NCI-H146 treated with DMSO at 0.1 percent for 48 hours (cell line): ENCODE measurements at regions not wholly inside any gene's neighbourhood (a gene's known extent, or its start where the extent isn't known, plus 50 kb on each side); places are given as distances from the start of the nearest gene placed in this dataset.
A peak's percentile ranks its signal among the peaks of the same experiment; 100 is the strongest.

Experiments
- DNase-seq: peaks from one replicate; lab custom pipeline; 2025; ENCODE audit not compliant: unreplicated experiment; lab: John Stamatoyannopoulos, UW

GRCh38 chr13:84912720-84913119 is 886.5 kb downstream of the SLITRK6 start:
- no peak for DNase-seq

GRCh38 chr13:84910423-84910822 is 888.8 kb downstream of the SLITRK6 start:
- no peak for DNase-seq

- no peak for DNase-seq
These were observed 895.8 kb downstream of the SLITRK6 start for GRCh38 chr13:84903391-84903790.

GRCh38 chr13:84902243-84902642 is 897.0 kb downstream of the SLITRK6 start:
- no peak for DNase-seq

DNA sequence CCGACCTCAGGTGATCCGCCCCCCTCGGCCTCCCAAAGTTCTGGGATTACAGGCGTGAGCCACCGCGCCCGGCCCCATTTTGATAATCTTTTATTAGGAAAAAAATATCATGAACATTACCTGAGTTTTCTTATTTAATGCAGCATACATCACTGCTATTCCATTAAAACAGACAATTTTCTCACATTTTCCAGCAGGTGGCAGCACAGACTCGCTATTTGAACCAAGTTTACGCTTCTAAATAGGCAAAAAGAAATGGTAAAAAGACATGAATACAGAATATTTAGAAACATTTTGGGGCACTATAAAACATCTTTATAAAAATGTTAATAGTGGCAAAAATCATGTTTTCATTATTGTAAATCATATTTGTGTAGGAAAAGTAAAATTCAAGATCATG is 903.1 kb downstream of the SLITRK6 start:
- DNase-seq, result peak; percentile 32

DNA sequence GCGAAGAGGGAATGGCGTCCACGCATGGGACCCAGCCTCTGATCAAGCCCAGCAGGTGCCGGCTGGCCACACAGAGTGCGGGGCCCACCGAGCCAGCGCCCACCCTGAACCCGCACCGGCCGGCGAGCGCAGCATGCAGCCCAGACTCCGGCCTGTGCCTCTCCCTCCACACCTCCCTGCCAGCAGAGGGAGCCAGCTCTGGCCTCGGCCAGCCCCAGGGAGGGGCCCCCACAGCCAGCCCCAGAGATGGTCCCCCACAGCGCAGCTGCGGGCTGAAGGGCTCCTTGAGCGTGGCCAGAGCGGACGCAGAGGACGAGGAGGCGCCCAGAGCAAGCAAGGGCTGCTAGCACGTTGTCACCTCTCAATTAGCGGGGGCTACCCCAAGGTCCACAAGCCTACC is 904.5 kb downstream of the SLITRK6 start:
- no peak for DNase-seq

DNA sequence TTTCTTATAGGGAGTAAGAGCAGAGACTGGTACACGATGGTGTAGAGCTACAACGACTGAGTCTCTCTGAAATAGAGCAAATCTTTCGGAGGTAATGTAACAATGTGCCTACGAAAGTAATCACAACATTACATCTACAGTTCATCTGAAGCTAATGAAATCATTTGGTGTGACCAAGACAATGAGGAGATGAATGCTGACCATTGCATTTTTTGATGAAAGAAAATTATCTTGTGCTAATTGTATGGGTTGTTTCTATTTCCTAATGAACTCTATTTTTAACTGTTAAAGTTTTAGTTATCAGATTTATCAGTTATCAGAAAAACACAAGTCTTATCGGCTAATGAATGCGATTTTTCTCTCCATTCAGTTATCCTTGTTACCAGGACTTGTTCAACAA is 913.4 kb downstream of the SLITRK6 start:
- no peak for DNase-seq

- no peak for DNase-seq
These were observed 925.3 kb downstream of the SLITRK6 start for GRCh38 chr13:84873951-84874350.

- no peak for DNase-seq
These were observed 929.0 kb downstream of the SLITRK6 start for GRCh38 chr13:84870190-84870589.

DNA sequence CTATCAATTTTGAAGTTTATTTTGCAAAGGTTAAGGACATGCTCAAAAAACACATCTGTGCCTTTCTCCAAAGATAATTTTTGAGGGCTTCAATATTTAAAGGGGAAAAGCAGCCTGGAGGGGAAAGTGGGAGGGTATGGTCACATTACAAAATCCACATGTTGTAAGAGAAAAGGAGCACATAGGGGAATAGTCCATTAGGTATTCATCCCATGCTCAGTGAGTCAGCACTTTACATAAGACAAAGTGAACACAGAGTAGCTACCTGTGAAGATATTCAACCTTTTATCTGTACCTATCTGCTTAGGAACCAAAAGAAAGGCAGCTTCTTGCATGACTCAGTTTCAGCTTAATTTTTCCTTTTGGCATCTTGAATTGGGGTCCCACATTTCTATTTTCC is 932.0 kb downstream of the SLITRK6 start:
- DNase-seq, result peak; percentile 23

GRCh38 chr13:84865783-84866221 is 933.4 kb downstream of the SLITRK6 start:
- DNase-seq, result peak; percentile 92

- DNase-seq, result no peak
These were observed 934.9 kb downstream of the SLITRK6 start for GRCh38 chr13:84864341-84864740.

GRCh38 chr13:84847107-84847506 is 952.1 kb downstream of the SLITRK6 start:
- DNase-seq, result no peak

- no peak for DNase-seq
These were observed 953.2 kb downstream of the SLITRK6 start for GRCh38 chr13:84845907-84846619.

DNA sequence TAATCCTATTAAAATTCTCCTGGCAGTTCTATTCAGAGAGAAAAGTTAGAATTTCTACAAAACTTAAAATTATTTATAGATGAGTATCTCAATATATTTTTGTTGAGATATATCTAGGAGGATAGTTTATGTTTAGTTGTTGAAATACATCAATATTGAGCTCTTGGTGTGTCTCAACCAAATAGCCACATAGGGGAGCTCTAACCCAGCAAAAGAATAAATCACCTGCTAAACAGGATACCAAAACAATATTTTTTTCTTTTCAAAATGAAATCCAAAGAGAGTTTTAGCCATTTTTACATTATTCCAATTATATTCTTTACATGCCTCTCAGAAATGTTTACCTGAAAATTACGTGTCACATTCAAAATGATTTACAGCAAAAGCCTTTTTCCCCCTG is 954.7 kb downstream of the SLITRK6 start:
- peak; percentile 48 for DNase-seq

DNA sequence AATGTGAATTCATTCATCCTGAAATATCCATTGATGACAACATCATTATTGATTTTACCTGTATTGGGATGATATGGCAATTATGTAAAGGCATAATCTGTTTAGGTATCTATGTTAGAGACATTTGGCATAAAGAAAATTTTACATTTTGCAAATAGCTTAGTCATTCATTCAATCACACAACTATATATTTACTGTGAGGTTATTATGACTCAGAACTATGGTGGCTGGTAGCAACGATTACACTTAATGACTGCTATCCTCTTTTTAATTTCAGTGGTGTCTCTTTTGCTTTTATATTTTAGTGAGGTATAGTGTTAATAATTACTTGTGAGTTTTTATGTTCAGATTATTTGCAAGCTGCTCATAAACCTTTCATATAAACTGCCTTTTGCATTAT is 955.9 kb downstream of the SLITRK6 start:
- no peak for DNase-seq

GRCh38 chr13:84834201-84834600 is 951.9 kb upstream of the SLITRK1 start:
- no peak for DNase-seq

DNA sequence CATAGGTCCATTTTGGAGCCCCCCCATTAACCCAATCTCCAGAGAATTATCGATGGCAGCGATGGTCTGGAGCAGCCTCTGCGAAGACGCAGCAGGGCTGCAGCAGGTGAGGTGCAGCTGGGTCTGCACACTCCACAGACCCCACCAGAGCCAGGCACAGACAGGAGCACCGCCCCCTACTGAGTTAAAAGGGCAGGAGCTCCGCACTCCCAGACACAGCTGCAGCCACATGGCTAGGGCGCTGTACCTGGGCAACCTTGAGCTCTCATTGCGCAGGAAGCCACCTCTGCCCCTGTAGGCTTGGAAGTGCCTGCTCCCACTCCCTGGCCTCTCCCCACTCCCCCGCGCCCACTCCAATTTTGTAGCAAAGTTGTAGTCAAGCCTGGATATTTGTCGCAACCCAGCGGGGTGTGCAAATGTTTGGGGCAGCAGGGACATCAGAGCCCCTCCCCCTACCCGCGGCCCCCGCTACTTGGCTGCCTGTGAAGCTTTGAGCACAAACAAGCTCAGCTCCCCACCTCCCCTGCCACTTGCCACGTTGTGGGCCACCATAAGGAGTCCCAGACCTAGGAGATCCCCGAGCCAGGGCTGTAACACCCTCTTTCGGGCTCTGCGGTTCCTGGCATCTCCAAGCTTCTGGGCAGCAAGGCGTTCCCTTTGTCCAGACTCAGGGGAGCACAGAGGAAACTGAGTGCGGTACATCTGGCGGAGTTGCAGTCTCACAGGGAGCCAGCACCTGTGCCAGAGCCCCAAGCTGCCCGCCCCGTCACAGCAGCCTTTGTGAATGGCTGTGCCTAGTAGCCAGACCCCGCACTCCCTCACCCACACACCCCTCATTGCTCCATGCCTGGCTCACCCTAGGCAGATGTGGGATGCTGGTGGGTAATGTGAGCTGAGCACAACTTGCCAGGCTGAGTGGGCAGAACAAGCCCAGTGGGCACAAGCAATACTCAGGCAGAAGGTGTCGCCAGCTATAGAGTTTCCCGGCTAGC is 949.7 kb upstream of the SLITRK1 start:
- no peak for DNase-seq

DNA sequence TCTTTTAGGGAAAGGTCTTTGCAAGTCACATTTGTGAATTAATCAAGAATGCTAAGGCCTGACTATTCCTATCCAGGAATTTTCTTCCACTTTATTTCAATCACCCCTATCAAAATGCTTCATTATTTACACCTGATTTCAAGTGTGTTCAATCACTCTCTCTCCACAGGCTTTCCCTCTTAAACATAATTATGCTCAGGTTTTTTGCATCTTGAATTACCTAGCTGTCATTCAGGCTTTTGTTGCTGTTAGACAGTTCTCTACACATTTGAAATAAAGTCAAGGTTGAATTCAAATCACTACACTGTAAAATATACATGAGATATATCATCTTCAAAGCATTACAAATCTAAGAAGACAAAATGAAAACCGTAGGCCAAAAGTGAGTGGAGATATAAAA is 941.3 kb upstream of the SLITRK1 start:
- DNase-seq, result no peak

GRCh38 chr13:84821261-84821660 is 939.0 kb upstream of the SLITRK1 start:
- DNase-seq, result peak; percentile 84

- DNase-seq, result no peak
These were observed 934.4 kb upstream of the SLITRK1 start for GRCh38 chr13:84816567-84817105.

- no peak for DNase-seq
These were observed 930.5 kb upstream of the SLITRK1 start for GRCh38 chr13:84812789-84813188.
